Vagina (tissue), 2 donors: ENCODE measurements at regions not wholly inside any gene's neighbourhood (a gene's known extent, or its start where the extent isn't known, plus 50 kb on each side); places are given as distances from the start of the nearest gene placed in this dataset.

ENCODE experiments used
- CTCF ChIP-seq, 3 experiments: fragments of 450-650 bp in 2 of 3; fragments of 200-600 bp in 1 of 3; sonication (generic) in 1 of 3; IDR thresholded peaks; one replicate each; pipeline ENCODE4 v1.5.1; 2017 to 2019; ENCODE audit warnings: antibody characterized with exemption in 3 of 3, mild to moderate bottlenecking in 2 of 3, moderate library complexity in 2 of 3
- POLR2A ChIP-seq, 2 donors: fragments of 450-650 bp; IDR thresholded peaks; one replicate each; pipeline ENCODE4 v1.6.1; 2017; ENCODE audit warnings: antibody characterized with exemption in 2 of 2, mild to moderate bottlenecking in 2 of 2, moderate library complexity in 2 of 2

GRCh38 chr2:172231508-172231907 is 128.8 kb upstream of the DLX2 start:
- TF ChIP-seq CTCF (IDR thresholded peaks at IDR 0.05) (no peak), POLR2A (IDR thresholded peaks at IDR 0.05) (no peak)
